GM12891 (cell line): ENCODE measurements at regions not wholly inside any gene's neighbourhood (a gene's known extent, or its start where the extent isn't known, plus 50 kb on each side); places are given as distances from the start of the nearest gene placed in this dataset.

Experiments used
- POLR2A ChIP-seq: IDR thresholded peaks from 2 replicates; pipeline ENCODE4 v1.6.1; 2011; ENCODE audit warnings: low read depth, low read length, control low read depth
- POLR2AphosphoS5 ChIP-seq: IDR thresholded peaks from 2 replicates; pipeline ENCODE4 v1.6.1; 2011; ENCODE audit warnings: low read depth, low read length, control low read depth
- POU2F2 ChIP-seq: IDR thresholded peaks from 2 replicates; pipeline ENCODE4 v1.6.1; 2011; ENCODE audit warnings: low read depth, mild to moderate bottlenecking, control low read depth, low read length, moderate library complexity
- SPI1 ChIP-seq: IDR thresholded peaks from 2 replicates; pipeline ENCODE4 v1.6.1; 2011; ENCODE audit warnings: low read depth, low read length, control low read depth
- TAF1 ChIP-seq: IDR thresholded peaks from 2 replicates; pipeline ENCODE4 v1.6.1; 2011; ENCODE audit warnings: low read depth, low read length, control low read depth

DNA sequence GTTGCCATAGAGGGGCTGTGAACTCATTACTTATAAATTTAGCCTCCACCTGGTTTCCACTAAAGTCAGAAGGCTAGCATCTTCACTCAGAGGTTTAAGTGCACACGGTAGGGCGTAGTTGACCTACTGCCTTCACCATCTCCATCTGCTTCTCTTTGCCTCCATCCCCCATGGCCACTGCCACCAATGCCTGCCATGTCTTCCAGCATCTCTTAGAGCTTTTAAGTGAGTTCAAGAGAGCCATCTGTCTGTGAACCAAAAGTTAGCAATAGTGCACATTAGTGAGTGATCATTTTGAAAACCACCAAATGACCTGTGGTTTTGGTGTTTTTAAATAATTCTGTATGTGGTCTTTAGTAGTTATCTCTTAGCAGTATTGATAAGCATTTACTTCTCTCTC is 102.0 kb downstream of the DMRTA1 start:
- TF ChIP-seq POLR2A: no peak
- TF ChIP-seq POLR2AphosphoS5: no peak
- no peak for TF ChIP-seq SPI1
- TF ChIP-seq POU2F2: no peak
- TF ChIP-seq TAF1: no peak
